EL (cell line): ENCODE measurements at regions not wholly inside any gene's neighbourhood (a gene's known extent, or its start where the extent isn't known, plus 50 kb on each side); places are given as distances from the start of the nearest gene placed in this dataset.
A peak's percentile ranks its signal among the peaks of the same experiment; 100 is the strongest.

Experiments
- DNase-seq: peaks from one replicate; pipeline ENCODE4 v3.0.0-alpha.2; 2016

DNA sequence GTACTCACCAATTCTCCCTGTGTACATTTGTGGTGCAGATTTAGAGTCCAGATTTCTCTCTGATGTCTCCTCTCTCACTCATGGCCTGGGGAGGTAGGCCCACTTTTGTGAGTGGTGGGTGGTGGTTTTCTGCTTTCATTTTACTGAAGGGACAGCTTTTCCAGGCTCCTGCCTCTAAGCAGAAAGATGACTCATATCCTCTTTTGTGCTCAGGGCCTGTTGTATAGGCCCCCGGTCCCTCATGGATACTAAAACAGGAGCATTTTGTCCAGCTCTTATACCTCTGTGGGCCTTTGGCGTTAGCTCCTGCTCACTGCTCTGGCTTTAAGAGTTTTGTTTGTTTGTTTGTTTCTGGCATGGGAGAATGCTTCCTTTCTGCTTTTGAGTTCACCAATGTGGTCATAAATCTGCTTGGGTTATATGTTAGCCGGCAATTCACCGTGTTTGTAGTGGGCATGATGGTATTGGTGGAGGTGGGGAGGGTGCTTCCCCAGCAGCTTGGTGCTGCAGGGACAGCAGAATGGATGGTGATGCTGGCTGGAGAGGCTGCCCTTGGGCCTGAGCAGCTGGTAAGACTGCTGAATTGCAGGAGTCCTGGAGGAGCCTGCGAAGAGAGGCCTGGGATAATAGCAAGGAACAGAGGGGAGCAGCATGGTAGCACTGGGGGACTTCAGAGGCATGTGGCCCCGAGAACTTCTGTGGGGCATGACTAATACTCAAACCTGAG is 468.7 kb downstream of the RPS24 start:
- DNase-seq = peak; percentile 49

DNA sequence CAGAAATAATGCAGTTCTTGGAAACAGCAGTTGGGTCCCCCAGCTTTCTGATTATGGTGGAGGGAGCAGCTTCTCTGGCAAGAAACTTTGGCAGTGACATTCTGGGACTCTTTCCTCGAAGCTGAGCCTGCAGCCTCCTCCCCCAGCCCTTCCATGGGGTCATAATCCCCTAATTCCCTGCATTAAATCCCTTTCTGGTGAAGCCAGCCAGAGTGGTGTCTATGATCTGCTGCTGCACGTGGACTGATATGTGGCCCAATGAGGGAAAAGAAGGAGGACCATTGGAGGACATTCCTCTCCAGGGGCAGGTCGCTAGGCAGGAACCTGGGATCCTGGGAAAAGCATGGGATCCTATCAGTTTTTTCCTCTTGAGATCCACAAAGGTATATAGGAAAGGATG is 470.5 kb downstream of the RPS24 start:
- no peak for DNase-seq

DNA sequence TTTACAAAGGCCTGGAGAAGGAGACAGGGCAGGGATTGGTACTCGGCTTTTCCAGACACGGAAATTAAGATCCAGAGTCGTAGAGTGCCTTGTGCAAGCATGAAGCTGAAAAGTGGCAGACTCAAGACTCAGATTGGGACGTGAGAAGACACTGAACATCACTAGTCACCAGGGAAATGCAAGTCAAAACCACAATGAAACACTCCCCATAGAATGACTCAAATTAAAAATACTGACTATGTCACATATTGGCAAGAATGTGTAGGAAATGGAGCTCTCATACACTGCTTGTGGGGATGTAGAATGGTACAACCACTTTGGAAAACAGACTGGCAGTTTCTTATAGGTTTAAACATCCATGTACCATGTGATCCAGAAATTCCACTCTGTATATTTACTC is 472.0 kb downstream of the RPS24 start:
- DNase-seq = peak; percentile 10

DNA sequence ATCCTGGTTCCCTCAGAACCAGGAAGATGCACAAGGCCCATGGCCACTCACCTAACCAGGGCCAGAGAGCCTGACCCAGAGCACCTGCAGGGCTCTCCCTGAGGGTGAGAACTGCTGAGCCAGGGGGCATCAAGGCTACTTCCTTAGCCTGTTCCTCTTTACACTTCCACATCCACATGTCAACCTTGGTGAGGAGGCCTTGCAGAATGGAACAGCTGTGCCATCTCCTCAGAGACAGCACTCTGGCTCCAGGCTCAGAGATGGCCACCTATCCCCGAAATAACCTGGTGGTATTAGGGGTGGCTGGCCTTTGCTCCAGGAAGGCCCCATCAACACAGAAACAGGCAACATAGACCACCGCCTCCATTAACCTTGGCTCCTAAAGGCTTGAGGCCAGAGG is 473.0 kb downstream of the RPS24 start:
- no peak for DNase-seq

DNA sequence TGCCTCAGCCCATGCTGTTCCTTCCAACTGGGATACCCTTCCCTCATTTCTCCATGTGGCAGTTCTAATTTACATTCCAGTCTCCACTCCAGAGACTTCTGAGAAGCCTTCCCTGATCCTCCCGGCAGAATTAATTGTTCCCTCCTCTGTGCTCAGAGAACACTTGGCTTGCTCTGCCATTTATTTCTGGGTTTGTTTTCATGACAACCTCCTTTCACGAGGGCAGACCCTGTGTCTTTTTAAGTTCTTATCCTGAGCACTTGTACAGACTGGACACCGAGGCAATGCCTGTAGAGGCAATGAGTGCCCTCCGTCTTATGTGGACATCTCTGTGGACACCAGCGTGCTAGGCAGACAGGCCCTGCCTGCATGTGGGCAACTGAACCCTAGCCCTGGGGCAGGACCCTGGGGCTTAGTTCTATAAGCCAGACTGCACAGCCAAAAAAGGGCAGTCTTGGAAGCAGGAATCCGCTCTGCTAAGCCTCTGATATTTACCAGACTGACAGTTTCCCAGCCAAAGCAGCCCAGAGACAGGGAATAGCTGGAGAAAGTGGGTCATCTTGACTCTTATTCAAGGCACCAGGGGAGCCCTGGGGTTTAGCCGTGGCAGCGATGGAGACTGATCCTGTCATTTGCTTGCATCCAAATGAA is 474.0 kb downstream of the RPS24 start:
- no peak for DNase-seq

DNA sequence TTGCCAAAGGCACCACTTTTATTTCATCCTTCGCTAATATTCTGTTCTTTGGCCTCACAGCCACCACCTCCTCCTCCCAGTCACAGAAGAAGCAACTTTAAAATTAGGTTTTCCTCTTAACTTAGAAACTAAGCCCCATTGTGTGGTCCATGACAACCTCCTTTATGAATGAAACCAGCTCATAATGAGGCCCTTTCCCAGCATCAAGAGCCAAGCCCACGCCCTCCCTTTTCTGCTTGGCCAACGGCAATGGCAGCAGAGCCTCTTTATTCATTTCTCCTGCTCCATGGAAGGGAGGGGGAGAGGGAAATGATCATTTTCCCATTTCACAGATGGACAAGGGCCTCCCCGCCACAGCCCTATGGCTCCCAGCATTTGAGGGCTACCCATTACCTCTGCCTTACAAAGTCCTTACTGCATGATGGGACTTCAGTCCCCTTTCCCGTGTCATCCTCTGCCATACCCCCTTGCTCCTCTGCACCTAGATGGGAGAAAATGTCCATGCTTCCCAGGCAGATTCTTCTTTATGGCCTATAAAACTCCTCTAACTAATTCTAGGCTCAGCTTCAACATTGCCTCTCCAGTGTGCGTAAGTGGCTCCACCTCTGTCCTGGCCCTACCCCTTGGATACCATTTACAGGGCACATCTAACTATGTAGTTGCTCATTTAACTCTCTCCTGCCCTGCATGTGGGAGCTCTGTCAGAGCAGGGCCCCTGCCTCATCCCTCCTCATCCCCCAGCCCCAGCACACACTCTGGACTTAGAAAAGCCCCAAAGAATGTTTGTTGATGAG is 475.5 kb downstream of the RPS24 start:
- no peak for DNase-seq

DNA sequence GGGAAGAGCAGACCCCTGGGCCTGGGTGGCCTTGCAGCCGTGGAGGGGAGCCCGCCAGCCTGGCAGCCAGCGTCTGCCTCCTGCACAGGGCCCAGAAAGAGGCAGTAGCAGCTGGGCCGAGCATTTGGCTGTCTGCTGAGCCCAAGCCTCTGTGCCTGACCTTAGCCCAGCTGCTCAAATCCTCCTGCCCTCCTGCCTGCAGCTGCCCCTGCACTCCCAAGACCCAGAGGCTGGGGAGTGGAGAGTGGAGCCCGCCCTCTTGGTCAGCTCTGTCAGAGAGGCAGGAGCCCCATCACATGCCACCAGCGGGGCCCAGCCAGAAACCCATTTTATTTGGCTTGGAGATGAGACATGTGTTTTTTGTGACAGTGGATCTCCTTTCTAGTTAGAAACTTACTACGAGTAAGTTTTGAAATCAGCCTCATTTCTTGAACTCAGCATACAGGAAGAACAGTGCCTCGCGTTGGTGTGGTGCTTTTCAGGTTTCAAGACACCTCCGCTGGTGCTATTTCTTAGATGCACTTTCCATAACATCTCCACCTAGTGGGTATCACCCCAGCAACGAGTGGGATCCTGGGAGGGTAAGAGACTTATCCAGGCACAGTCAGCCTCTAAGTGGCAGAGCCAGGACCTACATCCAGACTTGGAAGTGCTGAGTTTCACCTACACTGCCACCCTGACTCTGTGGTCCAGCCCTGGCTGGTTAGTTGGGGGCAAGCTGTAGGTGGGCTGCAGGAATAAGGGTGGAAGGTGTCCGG is 477.1 kb downstream of the RPS24 start:
- DNase-seq = no peak

DNA sequence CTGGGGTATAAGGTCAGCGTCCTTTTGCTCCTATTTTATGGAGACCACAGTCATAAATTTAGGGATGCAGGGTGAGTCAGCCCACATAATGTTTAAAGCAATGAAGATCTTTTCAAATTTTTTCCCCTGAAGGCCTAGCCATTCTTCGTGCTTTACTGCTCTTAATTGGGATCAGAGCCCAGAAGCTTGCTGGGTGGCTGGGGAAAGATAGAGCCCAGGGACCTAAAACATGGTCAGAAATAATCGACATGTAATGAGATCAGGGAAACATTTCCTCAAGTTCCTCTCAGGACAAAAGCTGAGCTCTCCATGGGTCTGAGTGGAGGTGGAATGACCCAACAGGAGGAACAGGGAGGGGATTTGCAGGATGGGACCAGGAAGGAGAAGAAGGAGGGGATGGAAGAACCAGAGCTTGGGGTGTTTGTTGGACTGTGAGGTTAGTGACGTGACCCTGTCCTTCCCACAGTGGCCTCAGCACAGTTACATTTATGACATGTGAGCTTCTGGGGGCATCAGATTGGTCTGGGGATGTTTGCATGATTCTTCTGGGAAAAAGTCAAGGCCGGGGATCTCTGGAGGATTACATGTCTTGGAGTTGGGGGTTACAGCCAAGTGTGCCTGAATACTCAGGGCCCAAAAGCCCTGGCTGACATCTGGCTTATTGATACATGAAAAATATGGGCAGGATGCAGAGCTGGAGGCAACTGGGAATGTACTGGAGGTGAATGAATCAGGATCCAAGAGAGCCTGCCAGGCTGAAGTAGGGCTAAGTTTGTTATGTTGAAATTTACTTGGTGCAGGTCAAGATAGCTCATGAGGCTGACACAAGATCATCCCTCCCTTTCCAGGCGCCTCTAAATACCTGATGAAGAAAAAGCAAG is 477.9 kb downstream of the RPS24 start:
- DNase-seq = no peak

DNA sequence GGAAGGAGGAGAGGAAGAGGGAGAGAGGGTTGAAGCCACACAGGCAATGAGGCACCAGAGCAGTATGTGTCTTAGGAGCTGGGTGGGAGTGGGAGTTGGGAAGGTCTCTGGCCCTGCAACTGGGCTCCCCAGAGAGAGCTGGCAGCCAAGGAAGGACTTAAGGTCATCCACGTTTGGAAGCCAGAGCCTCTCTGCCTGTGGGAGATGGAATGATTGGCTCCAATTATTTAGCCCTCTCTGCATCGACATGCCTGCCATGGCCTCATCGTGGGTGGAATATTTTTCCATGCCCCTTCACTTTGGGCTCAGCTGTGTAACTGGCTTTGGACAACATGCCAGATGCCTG is 478.5 kb downstream of the RPS24 start:
- no peak for DNase-seq

DNA sequence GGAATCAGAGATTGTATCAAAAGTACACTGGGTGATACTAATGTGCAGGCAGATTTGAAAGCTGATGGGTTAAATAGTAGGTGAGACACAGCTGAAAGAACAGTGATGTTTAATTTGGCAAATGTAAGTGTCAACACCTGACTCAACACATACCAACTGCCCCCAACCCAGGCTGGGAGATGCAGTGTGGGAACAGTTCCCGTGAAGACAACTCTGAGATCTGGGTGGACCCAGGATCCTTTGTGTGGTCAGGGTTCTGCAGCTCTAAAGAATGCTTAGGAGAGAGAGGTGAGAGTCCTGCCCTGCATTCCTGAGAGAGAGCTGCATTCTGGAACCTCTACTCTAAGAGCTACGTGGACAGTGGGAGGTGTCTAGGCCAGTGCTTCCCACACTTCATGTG is 479.7 kb downstream of the RPS24 start:
- DNase-seq = no peak

DNA sequence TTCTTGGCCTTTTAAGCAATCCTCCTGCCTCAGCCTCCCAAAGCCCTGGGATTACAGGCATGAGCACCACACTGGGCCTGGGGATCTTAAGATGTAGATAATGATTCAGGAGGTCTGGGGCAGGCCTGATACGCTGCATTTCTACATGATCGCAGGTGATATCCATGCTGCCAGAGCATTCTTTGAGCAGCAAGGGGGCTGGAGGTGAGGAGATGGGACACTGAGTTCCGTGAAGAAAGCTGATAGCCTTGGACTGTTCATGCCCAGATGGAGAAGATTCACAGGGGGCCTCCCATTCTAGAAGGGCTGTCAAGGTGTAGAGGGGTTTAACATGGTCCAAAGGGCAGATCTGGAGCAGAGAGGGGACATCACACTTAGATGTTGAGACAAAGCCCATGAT is 480.3 kb downstream of the RPS24 start:
- no peak for DNase-seq

DNA sequence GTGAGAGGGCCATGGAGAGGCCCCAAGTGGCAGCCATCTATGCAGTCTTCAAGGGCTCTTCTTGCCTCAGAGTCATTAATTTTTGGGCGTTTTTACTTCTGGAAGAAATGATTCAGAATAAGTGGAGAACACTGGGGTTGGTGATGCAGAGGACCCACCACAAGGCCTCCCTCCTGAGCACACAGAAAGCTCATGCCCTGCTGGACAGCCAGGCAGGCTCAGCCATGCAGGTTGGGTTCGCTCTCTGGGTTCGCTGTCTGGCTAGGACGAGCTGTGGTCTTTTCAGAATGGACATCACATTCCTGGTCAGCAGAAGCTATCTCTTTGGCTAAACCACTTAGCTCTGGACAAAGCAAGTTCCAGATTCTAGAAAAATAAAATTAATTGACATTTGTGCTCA is 480.8 kb downstream of the RPS24 start:
- DNase-seq = no peak

DNA sequence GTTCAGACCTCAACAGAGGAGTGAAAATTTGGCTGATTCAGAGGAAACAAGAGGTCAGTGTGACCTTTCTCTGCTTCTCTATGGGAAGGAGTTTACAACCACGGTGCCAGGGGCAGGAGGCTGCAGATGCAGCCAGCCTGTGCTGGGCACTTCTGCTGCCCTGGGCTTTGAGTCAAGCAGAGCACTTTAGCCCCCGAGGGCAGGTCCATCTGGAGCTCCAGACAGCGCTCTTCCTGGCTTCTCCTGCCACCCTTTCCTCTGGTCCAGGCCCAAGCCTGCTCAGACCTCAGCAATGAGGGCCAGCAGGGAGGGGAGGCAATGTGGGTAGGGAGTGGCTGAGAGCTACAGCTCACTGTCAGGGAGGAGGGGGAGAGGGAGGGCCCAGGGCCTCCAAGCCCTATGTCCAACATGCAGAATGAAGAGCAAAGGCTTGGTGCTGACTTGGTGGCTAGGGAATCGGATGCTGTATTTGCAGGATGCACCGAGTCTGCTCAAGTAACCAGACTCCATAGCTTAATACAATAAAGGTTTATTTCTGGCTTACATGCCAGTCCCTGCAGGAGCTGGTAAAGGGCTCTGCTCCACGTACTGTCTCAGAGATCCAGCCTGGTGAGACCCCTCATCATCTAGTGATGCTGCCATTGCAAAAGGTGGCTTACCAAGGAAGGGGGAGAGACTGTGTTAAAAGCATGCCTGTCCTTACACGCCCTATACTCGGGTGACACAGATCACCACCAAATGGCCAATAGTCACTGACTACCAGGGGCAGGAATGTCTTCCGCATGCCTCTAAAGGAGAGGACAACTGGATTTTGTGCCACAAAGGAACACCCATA is 481.6 kb downstream of the RPS24 start:
- DNase-seq = peak; percentile 15

DNA sequence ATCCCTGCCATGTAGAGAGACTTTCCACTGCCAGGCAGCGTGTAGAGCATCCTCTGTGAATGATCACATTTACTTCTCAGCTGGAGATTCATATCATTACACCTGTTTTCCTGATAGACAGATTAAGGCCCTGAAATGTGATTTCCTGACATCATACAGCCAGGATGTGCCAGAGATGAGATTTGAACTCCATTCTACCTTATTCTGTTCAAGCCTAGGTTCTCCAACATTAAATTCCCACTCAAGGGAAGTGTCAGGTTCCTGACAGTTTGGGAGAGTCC is 482.1 kb downstream of the RPS24 start:
- no peak for DNase-seq

DNA sequence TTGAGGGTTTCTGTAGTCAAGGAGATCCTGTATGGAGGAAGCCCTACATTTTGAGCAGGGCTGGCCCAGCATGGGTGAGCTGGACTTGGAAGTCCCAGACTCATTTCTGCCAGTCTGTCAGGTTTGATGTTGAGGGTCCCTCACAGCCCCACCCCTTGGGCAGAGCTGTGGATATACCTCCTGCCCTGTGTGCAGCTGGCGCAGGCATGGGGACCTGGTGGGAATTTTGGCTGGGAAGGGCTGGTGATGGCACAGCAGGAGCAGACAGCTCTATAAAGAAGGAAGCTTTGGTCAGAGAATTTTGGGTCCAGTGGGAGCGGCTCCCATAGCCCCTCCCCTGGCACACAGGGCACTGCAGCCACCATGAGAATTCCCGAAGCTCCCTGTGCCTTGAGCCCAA is 482.6 kb downstream of the RPS24 start:
- no peak for DNase-seq

DNA sequence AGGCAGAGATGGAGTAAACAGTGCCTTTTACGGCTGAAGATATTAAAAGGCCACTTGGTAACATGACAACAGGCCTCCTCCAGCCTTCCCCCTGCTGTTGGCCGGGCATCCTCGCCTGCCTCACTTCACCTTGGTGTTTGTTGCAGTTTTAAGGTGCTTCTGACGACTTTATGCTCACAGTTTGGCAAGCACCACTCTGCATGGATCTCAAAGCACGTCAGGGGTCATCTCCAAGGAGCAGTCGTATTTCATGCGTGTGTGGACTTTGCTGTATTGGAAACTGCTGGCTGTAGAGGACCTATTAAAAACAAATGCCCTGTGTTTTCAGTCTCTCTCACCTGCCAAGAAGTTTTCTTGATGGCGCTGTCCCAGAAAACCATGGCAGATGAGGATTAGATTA is 483.1 kb downstream of the RPS24 start:
- DNase-seq = no peak

DNA sequence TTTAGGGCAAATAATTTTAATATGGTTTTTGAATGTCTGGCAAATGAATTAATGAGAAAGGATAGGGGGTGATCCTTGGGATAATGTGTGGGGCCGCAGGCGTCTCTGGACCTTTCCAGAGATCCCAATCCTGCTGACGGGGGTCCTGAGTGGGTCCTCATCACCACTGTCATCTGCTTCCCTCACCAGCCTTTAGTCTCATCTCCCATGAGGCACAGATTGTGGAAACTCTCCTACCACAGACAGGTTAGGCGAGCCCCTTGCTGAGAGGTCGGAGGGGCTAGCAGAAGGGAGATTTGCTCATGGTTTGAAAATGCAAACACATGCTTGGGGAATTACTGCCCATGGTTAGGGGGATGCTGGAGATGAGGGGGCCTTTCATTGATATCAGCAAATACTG is 484.6 kb downstream of the RPS24 start:
- DNase-seq = no peak

DNA sequence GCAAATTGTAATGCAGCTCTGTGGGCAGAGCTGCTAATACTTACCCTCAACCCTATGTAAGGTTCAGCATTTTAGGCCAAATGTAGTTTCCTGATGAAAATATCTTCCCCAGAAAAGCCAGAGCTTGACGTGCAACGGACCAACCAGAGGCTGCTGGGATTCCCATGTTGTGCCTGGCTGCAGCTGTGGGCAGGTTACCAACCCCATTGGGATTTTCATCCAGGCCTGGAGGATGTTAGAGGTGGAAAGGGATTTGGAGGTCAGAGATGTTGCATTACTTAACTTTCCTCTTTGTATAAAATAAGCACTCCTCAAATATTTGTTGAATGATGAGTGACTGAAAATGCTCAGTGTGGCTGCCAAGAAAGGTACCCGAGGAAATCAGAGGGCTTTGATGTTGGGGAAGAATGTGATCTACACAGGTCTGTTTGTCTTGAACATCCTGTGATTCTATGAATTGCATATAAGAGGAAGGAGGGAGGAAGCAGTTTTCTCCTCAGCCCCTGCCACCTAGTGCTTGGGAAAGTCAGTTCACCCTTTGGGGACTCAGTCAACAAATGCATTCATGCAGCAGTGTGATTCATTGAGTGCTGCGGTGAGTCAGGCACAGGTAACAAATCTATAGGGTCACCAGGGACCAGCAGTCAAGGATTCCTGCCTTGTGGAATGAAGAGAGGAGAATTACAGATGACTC is 487.2 kb downstream of the RPS24 start:
- peak; percentile 8 for DNase-seq

DNA sequence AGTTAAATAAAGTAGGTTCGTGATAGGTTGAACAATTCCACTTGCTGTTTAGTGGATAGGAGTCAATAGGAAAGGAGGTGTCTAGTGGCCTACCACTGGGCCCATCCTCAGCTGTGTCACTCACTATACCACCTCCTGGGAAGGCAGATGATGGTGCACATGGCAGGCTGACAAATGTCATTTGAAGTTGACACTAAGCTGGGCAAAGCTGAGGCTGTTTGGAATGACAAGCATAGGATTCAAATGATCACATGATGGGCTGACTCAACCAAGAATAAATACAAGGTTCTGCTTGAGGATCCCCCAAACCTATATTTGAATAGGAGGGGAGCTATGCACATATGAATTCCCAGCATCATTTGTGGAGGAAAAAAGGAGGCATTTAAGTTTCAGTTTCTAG is 489.8 kb downstream of the RPS24 start:
- no peak for DNase-seq

DNA sequence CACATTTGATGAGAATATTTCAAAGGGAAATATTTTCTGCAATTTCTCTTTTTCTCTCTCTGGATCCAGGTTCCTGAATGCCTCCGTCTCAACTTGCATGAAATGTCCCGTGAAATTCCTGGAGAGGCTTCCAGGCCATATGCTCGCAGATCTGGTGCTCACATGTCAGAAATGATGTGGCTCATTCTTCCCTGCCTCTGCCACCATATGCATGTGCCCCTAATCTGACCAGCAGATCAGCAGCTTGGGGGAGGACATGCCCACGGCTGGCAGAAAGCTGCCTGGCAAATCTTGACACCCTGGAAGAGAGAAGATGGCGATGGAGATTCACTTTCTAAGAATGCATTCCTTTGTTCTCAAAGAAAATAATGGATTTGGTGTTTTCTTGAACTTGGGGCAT is 490.7 kb downstream of the RPS24 start:
- no peak for DNase-seq

DNA sequence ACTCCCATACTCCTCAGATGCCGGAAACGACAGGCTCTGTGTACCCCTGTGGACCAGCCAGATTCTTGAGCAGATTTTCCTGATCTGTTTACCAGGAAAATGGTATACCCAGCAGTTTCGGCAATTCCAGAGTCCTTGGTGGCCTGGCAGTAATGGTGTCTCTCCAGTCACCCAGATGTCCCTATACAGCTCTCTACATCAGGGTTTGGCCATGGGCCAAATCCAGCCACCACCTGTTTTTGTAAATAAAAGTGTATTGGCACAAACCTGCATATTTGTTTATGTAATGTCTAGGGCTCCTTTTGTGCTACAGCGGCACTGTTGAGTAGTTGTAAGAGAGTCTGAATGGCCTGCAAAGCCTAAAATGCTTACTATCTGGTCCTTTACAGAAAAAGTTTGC is 491.3 kb downstream of the RPS24 start:
- no peak for DNase-seq
